PC-3 (cell line): ENCODE measurements at regions not wholly inside any gene's neighbourhood (a gene's known extent, or its start where the extent isn't known, plus 50 kb on each side); places are given as distances from the start of the nearest gene placed in this dataset.

ENCODE experiments used
- CTCF ChIP-seq: fragments of 300-600 bp; sonication (generic); conservative IDR thresholded peaks from 2 replicates; pipeline ENCODE4 v1.5.1; 2017; ENCODE audit warnings: antibody characterized with exemption, low read depth, mild to moderate bottlenecking, low read length
- EZH2 ChIP-seq: fragments of 300-600 bp; sonication (generic); IDR thresholded peaks from one replicate; pipeline ENCODE4 v1.6.1; 2017; ENCODE audit warnings: antibody characterized with exemption, mild to moderate bottlenecking, low read length; ENCODE audit not compliant: unreplicated experiment

GRCh38 chrX:1851527-1851926, 236.7 kb downstream of the ASMT start:
- TF ChIP-seq CTCF (no peak), EZH2 (no peak)
